ENCODE measurements at regions not wholly inside any gene's neighbourhood (a gene's known extent, or its start where the extent isn't known, plus 50 kb on each side); places are given as distances from the start of the nearest gene placed in this dataset.

- no peak for TF ChIP-seq CTCF (IDR thresholded peaks at IDR 0.05; ENCODE audit: control insufficient read depth, insufficient read depth, low read depth, low read length, missing control alignments)
- no peak overlapping the region for H3K4me3 ChIP-seq (ENCODE audit: control insufficient read depth, low read depth, low read length)
- no peak for DNase-seq (ENCODE audit: low read depth)
Measured at GRCh38 chr9:88685966-88686365, 151.0 kb downstream of the NXNL2 start.

- no peak for TF ChIP-seq CTCF (IDR thresholded peaks at IDR 0.05; ENCODE audit: control insufficient read depth, insufficient read depth, low read depth, low read length, missing control alignments)
- no peak overlapping the region for H3K4me3 ChIP-seq (ENCODE audit: control insufficient read depth, low read depth, low read length)
- DNase-seq (ENCODE audit: low read depth): no peak
Measured at GRCh38 chr9:88689509-88690298, 154.7 kb downstream of the NXNL2 start.

GRCh38 chr9:88690628-88691027 lies 155.7 kb downstream of the NXNL2 start:
- H3K4me3 ChIP-seq (ENCODE audit: control insufficient read depth, low read depth, low read length): no peak overlapping the region
- no peak for DNase-seq (ENCODE audit: low read depth)
- no peak for TF ChIP-seq CTCF (IDR thresholded peaks at IDR 0.05; ENCODE audit: control insufficient read depth, insufficient read depth, low read depth, low read length, missing control alignments)

GRCh38 chr9:88691091-88691490 lies 156.1 kb downstream of the NXNL2 start:
- DNase-seq (ENCODE audit: low read depth): no peak
- TF ChIP-seq CTCF (IDR thresholded peaks at IDR 0.05; ENCODE audit: control insufficient read depth, insufficient read depth, low read depth, low read length, missing control alignments): no peak
- no peak overlapping the region for H3K4me3 ChIP-seq (ENCODE audit: control insufficient read depth, low read depth, low read length)

GRCh38 chr9:88691811-88692210 lies 156.8 kb downstream of the NXNL2 start:
- H3K4me3 ChIP-seq (ENCODE audit: control insufficient read depth, low read depth, low read length): no peak overlapping the region
- no peak for TF ChIP-seq CTCF (IDR thresholded peaks at IDR 0.05; ENCODE audit: control insufficient read depth, insufficient read depth, low read depth, low read length, missing control alignments)
- no peak for DNase-seq (ENCODE audit: low read depth)

GRCh38 chr9:88692827-88693226 lies 157.8 kb downstream of the NXNL2 start:
- no peak for DNase-seq (ENCODE audit: low read depth)
- no peak overlapping the region for H3K4me3 ChIP-seq (ENCODE audit: control insufficient read depth, low read depth, low read length)
- TF ChIP-seq CTCF (IDR thresholded peaks at IDR 0.05; ENCODE audit: control insufficient read depth, insufficient read depth, low read depth, low read length, missing control alignments): no peak

Measured in AG09309 (cell line).